ENCODE measurements at regions not wholly inside any gene's neighbourhood (a gene's known extent, or its start where the extent isn't known, plus 50 kb on each side); places are given as distances from the start of the nearest gene placed in this dataset.

GRCh38 chr17:51402899-51403298 is 142.6 kb downstream of the UTP18 start:
- no peak for TF ChIP-seq POLR2A (IDR thresholded peaks at IDR 0.05)
- no peak for TF ChIP-seq CTCF (IDR thresholded peaks at IDR 0.05)
- no peak for TF ChIP-seq EP300 (IDR thresholded peaks at IDR 0.05)
